Neural cell (in vitro differentiated cells): ENCODE measurements at regions not wholly inside any gene's neighbourhood (a gene's known extent, or its start where the extent isn't known, plus 50 kb on each side); places are given as distances from the start of the nearest gene placed in this dataset.
"Not testable (repeated sequence)": the region's sequence is repeated elsewhere in the genome, so short reads cannot be mapped to it uniquely, and the experiment has no call there.

Source experiments
- EP300 ChIP-seq: fragments of 450-650 bp; conservative IDR thresholded peaks from 2 replicates; pipeline ENCODE4 v1.6.1; 2014; ENCODE audit warnings: antibody characterized with exemption, mild to moderate bottlenecking, moderate library complexity; ENCODE audit not compliant: poor library complexity, severe bottlenecking
- MXI1 ChIP-seq: fragments of 450-650 bp; conservative IDR thresholded peaks from 2 replicates; pipeline ENCODE4 v1.6.1; 2014; ENCODE audit warnings: antibody characterized with exemption, mild to moderate bottlenecking; ENCODE audit not compliant: poor library complexity, severe bottlenecking
- POLR2AphosphoS5 ChIP-seq: IDR thresholded peaks from 2 replicates; pipeline ENCODE4 v1.6.1; 2012
- RAD21 ChIP-seq: fragments of 450-650 bp; conservative IDR thresholded peaks from 2 replicates; pipeline ENCODE4 v1.6.1; 2014; ENCODE audit warnings: antibody characterized with exemption, mild to moderate bottlenecking, moderate library complexity
- TAF1 ChIP-seq: IDR thresholded peaks from 2 replicates; pipeline ENCODE4 v1.6.1; 2012; ENCODE audit warnings: low read depth
- TF ChIP-seq, protein P1 (sequence below): fragments of 450-650 bp; IDR thresholded peaks from 2 replicates; pipeline ENCODE4 v1.5.1; 2014; ENCODE audit warnings: antibody characterized with exemption, mild to moderate bottlenecking, moderate library complexity; ENCODE audit not compliant: poor library complexity, severe bottlenecking
- TF ChIP-seq, protein P2 (sequence below): IDR thresholded peaks from 2 replicates; pipeline ENCODE4 v1.6.1; 2012; ENCODE audit warnings: borderline replicate concordance

DNA sequence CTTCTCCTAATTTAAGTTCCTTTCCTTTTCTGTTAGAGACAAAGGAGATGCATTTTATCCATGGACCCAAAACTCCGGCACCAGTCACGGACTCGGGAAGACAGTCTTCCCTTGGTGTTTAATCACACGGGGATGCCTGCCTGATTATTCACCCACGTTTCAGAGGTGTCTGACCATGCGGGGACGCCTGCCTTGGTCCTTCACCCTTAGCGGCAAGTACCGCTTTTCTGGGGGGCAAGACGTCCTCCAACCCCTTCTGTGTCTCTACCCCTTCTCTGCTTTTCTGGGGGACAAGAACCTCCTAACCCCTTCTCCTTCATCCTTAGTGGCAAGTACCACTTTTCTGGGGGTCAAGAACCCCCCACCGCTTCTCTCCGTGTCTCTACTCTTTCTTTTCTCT, 816.9 kb upstream of the VRK2 start:
- TF ChIP-seq, protein P1, sequence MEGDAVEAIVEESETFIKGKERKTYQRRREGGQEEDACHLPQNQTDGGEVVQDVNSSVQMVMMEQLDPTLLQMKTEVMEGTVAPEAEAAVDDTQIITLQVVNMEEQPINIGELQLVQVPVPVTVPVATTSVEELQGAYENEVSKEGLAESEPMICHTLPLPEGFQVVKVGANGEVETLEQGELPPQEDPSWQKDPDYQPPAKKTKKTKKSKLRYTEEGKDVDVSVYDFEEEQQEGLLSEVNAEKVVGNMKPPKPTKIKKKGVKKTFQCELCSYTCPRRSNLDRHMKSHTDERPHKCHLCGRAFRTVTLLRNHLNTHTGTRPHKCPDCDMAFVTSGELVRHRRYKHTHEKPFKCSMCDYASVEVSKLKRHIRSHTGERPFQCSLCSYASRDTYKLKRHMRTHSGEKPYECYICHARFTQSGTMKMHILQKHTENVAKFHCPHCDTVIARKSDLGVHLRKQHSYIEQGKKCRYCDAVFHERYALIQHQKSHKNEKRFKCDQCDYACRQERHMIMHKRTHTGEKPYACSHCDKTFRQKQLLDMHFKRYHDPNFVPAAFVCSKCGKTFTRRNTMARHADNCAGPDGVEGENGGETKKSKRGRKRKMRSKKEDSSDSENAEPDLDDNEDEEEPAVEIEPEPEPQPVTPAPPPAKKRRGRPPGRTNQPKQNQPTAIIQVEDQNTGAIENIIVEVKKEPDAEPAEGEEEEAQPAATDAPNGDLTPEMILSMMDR, result not testable (repeated sequence)
- not testable (repeated sequence) for TF ChIP-seq EP300, POLR2AphosphoS5, RAD21, TAF1, MXI1
- TF ChIP-seq, protein P2, sequence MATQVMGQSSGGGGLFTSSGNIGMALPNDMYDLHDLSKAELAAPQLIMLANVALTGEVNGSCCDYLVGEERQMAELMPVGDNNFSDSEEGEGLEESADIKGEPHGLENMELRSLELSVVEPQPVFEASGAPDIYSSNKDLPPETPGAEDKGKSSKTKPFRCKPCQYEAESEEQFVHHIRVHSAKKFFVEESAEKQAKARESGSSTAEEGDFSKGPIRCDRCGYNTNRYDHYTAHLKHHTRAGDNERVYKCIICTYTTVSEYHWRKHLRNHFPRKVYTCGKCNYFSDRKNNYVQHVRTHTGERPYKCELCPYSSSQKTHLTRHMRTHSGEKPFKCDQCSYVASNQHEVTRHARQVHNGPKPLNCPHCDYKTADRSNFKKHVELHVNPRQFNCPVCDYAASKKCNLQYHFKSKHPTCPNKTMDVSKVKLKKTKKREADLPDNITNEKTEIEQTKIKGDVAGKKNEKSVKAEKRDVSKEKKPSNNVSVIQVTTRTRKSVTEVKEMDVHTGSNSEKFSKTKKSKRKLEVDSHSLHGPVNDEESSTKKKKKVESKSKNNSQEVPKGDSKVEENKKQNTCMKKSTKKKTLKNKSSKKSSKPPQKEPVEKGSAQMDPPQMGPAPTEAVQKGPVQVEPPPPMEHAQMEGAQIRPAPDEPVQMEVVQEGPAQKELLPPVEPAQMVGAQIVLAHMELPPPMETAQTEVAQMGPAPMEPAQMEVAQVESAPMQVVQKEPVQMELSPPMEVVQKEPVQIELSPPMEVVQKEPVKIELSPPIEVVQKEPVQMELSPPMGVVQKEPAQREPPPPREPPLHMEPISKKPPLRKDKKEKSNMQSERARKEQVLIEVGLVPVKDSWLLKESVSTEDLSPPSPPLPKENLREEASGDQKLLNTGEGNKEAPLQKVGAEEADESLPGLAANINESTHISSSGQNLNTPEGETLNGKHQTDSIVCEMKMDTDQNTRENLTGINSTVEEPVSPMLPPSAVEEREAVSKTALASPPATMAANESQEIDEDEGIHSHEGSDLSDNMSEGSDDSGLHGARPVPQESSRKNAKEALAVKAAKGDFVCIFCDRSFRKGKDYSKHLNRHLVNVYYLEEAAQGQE, result not testable (repeated sequence)
